ENCODE measurements at regions not wholly inside any gene's neighbourhood (a gene's known extent, or its start where the extent isn't known, plus 50 kb on each side); places are given as distances from the start of the nearest gene placed in this dataset.

GRCh38 chr11:128133501-128133900 lies 453.9 kb downstream of the ETS1 start:
- Histone ChIP-seq H3K4me1 (ENCODE audit: insufficient read depth) (0 out of 2 replicates have a peak, but pooled peaks cover 6% of the 10 kb centered on the region), H3K36me3 (ENCODE audit: insufficient read depth) (no peaks in the 10 kb centered on the region), H3F3A (replicated peaks; ENCODE audit: low read depth) (no peaks in the 10 kb centered on the region), H4K20me1 (replicated peaks; ENCODE audit: insufficient read depth) (no peaks in the 10 kb centered on the region), H3K9me2 (ENCODE audit: insufficient read depth) (no peaks in the 10 kb centered on the region), H3K4me3 (no peak overlapping the region), H3K27ac (ENCODE audit: low read depth) (no peak overlapping the region), H2AFZ (peak overlapping the region; percentile 9; the same call in 1 of the 2 replicates), H3K79me2 (replicated peaks; ENCODE audit: insufficient read depth) (no peaks in the 10 kb centered on the region), H3K4me2 (no peak overlapping the region), H3K27me3 (ENCODE audit: insufficient read depth) (no peaks in the 10 kb centered on the region)
- DNase-seq (ENCODE audit: low spot score): peak; percentile 9
- Mint-ChIP-seq H3K27me3 (ENCODE audit: insufficient read depth, low read depth, poor library complexity) (peaks cover 2% of the 10 kb centered on the region), H3K4me1 (peaks cover 21% of the 10 kb centered on the region), H3K27ac (no peak overlapping the region), H3K4me3 (no peak overlapping the region), H3K9me3 (peaks cover 7% of the 10 kb centered on the region), H3K36me3 (ENCODE audit: low read depth) (peaks cover 6% of the 10 kb centered on the region; the same call in 2 of the 3 replicates)
- TF ChIP-seq, protein P1, sequence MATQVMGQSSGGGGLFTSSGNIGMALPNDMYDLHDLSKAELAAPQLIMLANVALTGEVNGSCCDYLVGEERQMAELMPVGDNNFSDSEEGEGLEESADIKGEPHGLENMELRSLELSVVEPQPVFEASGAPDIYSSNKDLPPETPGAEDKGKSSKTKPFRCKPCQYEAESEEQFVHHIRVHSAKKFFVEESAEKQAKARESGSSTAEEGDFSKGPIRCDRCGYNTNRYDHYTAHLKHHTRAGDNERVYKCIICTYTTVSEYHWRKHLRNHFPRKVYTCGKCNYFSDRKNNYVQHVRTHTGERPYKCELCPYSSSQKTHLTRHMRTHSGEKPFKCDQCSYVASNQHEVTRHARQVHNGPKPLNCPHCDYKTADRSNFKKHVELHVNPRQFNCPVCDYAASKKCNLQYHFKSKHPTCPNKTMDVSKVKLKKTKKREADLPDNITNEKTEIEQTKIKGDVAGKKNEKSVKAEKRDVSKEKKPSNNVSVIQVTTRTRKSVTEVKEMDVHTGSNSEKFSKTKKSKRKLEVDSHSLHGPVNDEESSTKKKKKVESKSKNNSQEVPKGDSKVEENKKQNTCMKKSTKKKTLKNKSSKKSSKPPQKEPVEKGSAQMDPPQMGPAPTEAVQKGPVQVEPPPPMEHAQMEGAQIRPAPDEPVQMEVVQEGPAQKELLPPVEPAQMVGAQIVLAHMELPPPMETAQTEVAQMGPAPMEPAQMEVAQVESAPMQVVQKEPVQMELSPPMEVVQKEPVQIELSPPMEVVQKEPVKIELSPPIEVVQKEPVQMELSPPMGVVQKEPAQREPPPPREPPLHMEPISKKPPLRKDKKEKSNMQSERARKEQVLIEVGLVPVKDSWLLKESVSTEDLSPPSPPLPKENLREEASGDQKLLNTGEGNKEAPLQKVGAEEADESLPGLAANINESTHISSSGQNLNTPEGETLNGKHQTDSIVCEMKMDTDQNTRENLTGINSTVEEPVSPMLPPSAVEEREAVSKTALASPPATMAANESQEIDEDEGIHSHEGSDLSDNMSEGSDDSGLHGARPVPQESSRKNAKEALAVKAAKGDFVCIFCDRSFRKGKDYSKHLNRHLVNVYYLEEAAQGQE (IDR thresholded peaks at IDR 0.05; ENCODE audit: unreplicated experiment): no peak
- 0 out of 4 replicates have a peak, but pooled peaks of 1 of the 2 experiments have one; percentile 6 for TF ChIP-seq CTCF (conservative IDR thresholded peaks at IDR 0.05; ENCODE audit: low read depth in 2 of 2)
- peak; percentile 55 for ATAC-seq

- Histone ChIP-seq H3K4me2 (no peak overlapping the region), H3K9me2 (ENCODE audit: insufficient read depth) (no peaks in the 10 kb centered on the region), H3K36me3 (ENCODE audit: insufficient read depth) (no peaks in the 10 kb centered on the region), H3F3A (replicated peaks; ENCODE audit: low read depth) (no peaks in the 10 kb centered on the region), H3K4me1 (ENCODE audit: insufficient read depth) (0 out of 2 replicates have a peak, but pooled peaks cover 6% of the 10 kb centered on the region), H3K27ac (ENCODE audit: low read depth) (no peak overlapping the region), H3K27me3 (ENCODE audit: insufficient read depth) (no peaks in the 10 kb centered on the region), H4K20me1 (replicated peaks; ENCODE audit: insufficient read depth) (no peaks in the 10 kb centered on the region), H2AFZ (no peak overlapping the region), H3K4me3 (no peak overlapping the region), H3K79me2 (replicated peaks; ENCODE audit: insufficient read depth) (no peaks in the 10 kb centered on the region)
- Mint-ChIP-seq H3K36me3 (ENCODE audit: low read depth) (no peaks in the 10 kb centered on the region), H3K4me1 (peaks cover 10% of the 10 kb centered on the region), H3K9me3 (no peaks in the 10 kb centered on the region), H3K4me3 (no peak overlapping the region), H3K27me3 (ENCODE audit: insufficient read depth, low read depth, poor library complexity) (peaks cover 2% of the 10 kb centered on the region), H3K27ac (no peak overlapping the region)
- TF ChIP-seq EZH2 (IDR thresholded peaks at IDR 0.05; ENCODE audit: low read depth, unreplicated experiment) (no peak), CREB1 (CRISPR knock-in tag; IDR thresholded peaks at IDR 0.05; ENCODE audit: low read depth) (no peak), NANOG (IDR thresholded peaks at IDR 0.05; ENCODE audit: borderline replicate concordance) (no peak), JUNB (IDR thresholded peaks at IDR 0.05; ENCODE audit: unreplicated experiment) (no peak), POLR2AphosphoS5 (IDR thresholded peaks at IDR 0.05; ENCODE audit: low read depth) (no peak), ZNF331 (CRISPR knock-in tag; IDR thresholded peaks at IDR 0.05; ENCODE audit: low read depth) (no peak), STAT1 (IDR thresholded peaks at IDR 0.05; ENCODE audit: unreplicated experiment) (no peak)
- TF ChIP-seq, protein P1 (IDR thresholded peaks at IDR 0.05; ENCODE audit: unreplicated experiment): no peak
- DNase-seq (ENCODE audit: low spot score) (no peak), ATAC-seq (no peak)
Measured at GRCh38 chr11:128130052-128130451, 457.3 kb downstream of the ETS1 start.

Data from GM23338 (cell line).